Neural progenitor cell (in vitro differentiated cells): ENCODE measurements at regions not wholly inside any gene's neighbourhood (a gene's known extent, or its start where the extent isn't known, plus 50 kb on each side); places are given as distances from the start of the nearest gene placed in this dataset.
"Not testable (repeated sequence)": the region's sequence is repeated elsewhere in the genome, so short reads cannot be mapped to it uniquely, and the experiment has no call there.

Experiments used
- EZH2 ChIP-seq: fragments of 200-600 bp; sonication (generic); IDR thresholded peaks from 2 replicates; pipeline ENCODE4 v1.6.1; 2017; ENCODE audit warnings: antibody characterized with exemption, mild to moderate bottlenecking, moderate library complexity
- TF ChIP-seq, protein P1 (sequence below): fragments of 200-600 bp; sonication (generic); IDR thresholded peaks from 2 replicates; pipeline ENCODE4 v1.5.1; 2017; ENCODE audit warnings: antibody characterized with exemption, mild to moderate bottlenecking

- TF ChIP-seq, protein P1, sequence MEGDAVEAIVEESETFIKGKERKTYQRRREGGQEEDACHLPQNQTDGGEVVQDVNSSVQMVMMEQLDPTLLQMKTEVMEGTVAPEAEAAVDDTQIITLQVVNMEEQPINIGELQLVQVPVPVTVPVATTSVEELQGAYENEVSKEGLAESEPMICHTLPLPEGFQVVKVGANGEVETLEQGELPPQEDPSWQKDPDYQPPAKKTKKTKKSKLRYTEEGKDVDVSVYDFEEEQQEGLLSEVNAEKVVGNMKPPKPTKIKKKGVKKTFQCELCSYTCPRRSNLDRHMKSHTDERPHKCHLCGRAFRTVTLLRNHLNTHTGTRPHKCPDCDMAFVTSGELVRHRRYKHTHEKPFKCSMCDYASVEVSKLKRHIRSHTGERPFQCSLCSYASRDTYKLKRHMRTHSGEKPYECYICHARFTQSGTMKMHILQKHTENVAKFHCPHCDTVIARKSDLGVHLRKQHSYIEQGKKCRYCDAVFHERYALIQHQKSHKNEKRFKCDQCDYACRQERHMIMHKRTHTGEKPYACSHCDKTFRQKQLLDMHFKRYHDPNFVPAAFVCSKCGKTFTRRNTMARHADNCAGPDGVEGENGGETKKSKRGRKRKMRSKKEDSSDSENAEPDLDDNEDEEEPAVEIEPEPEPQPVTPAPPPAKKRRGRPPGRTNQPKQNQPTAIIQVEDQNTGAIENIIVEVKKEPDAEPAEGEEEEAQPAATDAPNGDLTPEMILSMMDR: not testable (repeated sequence)
- TF ChIP-seq EZH2: not testable (repeated sequence)
These were observed 246.6 kb downstream of the ZNF608 start for GRCh38 chr5:124499818-124500217.
